Right kidney (tissue), 1 donor: ENCODE measurements at regions not wholly inside any gene's neighbourhood (a gene's known extent, or its start where the extent isn't known, plus 50 kb on each side); places are given as distances from the start of the nearest gene placed in this dataset.

Experiments used
- DNase-seq: peaks from one replicate; pipeline ENCODE4 v3.0.0-alpha.2; 2016

DNA sequence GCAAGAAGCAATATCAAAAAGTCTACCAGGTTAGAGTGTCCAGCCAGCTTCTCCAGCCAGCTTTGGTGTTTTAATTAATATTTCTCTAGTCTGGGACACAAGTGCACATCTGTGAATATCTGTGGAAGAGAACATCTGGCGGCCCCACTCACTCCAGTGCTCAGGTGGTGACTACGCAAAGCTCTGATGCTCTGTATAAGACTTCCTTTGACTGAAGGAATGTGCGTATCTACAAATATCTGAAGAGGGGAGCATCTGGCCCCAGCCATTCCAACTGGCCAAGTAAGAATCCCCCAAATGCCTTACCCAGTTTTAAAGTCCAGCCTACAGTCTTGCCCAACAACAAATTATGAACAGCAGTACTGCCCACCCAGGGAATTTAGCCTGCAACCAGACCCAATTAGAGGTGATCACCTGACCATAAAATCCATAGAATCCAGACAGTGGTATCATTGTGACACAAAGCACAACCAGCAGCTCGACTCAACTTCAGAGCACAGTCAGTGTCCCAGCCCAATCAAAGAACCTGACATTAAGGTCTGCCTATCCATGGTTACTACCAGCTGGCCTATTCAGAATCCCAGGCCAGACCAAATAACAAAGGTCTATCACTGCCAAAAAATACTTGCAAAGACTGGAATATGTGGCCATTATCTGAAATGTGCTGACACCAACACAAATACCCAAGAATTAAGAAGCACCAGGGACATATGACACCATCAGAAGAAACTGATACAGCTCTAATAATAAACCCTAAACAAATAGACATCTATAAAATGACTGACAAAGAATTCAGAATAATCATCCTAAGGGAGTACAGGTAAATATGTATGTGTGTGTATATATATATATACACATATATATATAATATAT lies 76.1 kb upstream of the MANEA start:
- DNase-seq, result no peak

DNA sequence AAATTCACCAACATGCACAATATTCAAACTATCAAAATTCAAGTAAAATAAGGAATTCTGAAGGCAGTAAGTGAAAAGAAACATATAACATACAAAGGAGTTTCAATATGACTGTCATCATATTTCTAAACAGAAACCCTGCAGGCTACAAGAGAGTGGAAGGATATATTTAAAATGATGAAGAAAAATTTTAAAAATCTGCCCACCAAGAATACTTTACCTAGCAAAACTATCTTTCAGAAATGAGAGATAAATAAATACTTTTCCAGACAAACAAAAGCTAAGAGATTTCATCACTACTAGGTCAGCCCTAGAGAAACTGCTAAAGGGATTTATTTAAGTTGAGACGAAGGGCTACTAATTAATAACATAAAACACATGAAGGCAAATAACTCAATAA lies 73.8 kb upstream of the MANEA start:
- no peak for DNase-seq

DNA sequence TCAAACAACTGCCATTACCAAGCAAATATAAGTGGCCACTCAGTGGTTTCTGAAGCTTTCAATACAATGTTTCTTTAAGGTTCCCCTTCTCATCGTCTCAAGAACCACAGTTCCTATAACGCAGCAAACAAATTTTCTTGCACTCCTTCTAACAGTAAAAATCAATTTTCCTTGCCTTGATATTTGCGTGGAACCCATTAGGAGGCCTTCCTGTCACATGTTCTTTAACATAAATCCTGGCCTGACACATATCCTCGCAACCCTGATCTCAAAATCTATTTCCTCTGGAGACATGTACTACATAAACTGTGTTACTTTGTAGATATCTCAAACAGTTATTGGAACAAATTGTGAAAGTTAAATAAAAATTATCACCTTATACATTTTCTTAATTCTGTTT lies 65.9 kb upstream of the MANEA start:
- DNase-seq, result no peak

DNA sequence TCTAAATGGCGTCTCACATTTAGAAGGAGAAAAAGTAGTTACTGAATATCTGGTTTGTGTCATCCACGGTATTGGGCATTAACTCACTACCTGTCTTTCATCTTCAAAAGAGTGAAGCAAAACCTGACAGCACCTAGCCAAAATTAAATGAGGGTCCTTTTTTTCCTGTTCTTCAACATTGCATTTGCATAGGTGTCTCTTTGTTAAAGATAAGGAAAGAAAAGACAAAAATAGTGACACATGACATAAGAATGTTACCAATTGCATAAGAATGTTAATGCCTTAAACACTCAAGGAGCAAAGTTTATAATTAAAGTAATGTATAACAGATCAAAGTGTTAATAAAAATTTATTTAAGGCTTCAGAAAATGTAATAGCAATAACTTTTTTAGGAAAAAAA lies 61.4 kb upstream of the MANEA start:
- DNase-seq, result no peak

DNA sequence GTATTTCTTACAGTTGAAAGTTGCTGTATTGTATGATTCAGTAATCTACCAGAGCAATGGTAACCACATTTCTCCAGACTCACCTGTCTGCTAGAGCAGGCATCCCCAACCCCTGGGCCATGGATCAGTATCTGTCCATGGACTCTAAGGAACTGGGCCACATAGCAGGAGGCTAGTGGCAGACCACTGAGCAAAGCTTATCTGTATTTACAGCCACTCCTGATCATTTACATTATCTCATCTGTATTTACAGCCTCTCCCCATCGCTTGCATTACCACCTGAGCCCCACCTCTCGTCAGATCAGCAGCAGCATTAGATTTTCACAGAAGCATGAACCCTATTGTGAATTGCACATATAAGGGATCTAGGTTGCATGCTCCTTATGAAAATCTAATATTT lies 60.3 kb upstream of the MANEA start:
- no peak for DNase-seq

DNA sequence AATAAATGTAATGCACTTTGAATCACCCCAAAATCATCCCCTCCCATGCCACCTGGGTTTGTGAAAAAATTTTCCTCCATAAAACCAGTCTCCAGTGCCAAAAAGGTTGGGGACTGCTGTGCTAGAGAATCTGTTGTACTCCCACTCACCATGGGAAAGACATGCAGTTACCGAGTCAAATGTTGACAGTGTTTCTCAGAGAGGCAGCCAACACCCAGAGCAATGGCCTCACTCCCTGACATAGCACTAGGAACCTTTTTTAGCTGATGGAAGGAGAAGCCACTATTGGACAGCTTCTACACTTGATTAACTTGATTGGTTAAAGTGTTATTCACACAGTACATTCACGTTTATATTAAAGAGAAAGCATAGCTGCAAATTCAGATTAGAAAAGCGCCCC lies 59.8 kb upstream of the MANEA start:
- no peak for DNase-seq

DNA sequence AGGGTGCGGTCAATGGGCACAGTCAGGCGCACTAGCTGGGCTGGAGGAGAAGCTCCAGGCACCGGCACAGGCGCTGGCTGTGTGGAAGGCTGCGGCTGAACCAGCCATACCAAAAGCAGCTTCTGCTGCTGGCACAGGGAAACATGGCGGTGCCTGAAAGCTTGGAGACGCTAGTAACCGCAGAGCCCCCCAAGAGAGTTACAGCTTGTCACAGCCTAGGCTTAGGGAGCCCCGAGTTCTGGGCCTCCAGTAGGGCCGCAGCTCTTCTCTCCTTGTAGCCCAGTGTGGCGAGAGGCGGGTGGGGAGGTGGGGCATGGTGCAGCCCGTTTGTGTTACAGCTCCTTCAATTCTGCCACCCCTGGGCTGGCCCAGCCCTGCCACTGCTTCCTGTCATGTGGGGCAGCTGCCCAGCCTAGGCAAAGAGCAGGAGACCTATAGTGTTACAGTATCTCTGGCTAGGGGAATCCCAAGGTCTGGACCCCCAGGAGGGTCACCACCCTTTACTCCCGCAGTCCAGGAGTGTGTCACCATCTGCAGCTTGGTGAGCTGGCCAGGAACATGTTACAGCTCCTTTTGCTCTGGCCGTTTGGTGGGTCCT lies 58.6 kb upstream of the MANEA start:
- no peak for DNase-seq

DNA sequence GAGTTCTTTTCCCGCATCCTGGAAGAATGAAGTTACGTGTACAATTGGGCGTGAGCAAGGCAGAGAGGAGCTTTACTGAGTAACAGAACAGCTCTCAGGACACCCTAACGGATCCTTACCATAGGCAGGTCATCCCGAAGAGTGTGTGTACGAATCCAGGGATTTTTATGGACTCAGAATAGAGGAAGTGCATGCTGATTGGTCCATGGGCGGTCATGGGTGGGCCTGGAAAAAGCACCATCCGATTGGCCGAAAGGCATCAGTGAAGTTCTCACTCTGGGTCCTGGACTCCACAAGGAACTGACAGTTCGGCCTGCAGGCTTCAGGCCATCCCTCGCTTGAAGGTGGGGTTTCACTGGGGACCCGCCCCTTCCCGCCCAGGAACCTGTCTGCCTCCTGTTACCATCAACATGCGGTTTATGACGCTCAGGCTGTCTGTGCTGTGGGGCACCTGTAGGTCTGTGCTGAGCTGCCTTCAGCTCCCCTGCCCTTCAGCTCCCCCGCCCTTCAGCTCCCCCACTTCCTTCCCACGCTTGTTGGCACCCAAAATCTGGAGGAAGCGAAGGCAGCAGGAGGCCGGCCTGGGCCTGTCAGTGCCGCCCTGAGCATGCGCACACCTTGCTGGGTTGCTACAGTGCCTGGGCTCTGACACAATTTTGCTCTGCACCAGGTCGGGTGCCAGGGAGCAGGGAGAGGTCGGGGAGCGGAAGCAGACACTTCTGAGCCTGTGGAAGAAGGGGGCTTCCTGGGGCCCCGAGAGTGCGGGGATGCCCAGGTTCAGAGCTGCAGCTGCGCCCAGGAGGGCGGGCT lies 57.9 kb upstream of the MANEA start:
- no peak for DNase-seq

DNA sequence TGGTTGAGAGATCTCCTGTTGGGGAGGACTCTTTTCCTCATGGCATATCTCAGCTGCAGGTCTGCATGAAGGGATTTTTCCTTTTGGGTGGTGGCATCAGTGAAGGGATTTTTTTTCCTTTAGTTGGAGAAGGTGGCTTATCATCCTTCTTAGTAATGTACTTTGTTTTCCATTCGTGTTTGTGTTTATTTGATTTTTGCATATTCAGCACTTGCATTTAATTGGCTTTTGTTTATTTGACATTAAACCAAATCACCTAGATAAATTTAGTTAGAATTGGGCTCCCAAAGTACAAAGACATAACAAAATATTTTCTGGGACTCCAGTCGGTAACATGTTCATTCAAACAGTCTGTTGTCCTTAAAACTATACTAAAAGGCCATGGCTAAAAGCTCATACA lies 56.2 kb upstream of the MANEA start:
- no peak for DNase-seq
